GM12891 (cell line): ENCODE measurements at regions not wholly inside any gene's neighbourhood (a gene's known extent, or its start where the extent isn't known, plus 50 kb on each side); places are given as distances from the start of the nearest gene placed in this dataset.

Experiments used
- PAX5 ChIP-seq: IDR thresholded peaks from 2 replicates; pipeline ENCODE4 v1.6.1; 2011; ENCODE audit warnings: low read length, moderate library complexity, mild to moderate bottlenecking; ENCODE audit not compliant: insufficient read depth, severe bottlenecking
- POLR2A ChIP-seq: IDR thresholded peaks from 2 replicates; pipeline ENCODE4 v1.6.1; 2011; ENCODE audit warnings: low read depth, low read length, control low read depth
- POLR2AphosphoS5 ChIP-seq: IDR thresholded peaks from 2 replicates; pipeline ENCODE4 v1.6.1; 2011; ENCODE audit warnings: low read depth, low read length, control low read depth
- POU2F2 ChIP-seq: IDR thresholded peaks from 2 replicates; pipeline ENCODE4 v1.6.1; 2011; ENCODE audit warnings: low read depth, mild to moderate bottlenecking, control low read depth, low read length, moderate library complexity
- SPI1 ChIP-seq: IDR thresholded peaks from 2 replicates; pipeline ENCODE4 v1.6.1; 2011; ENCODE audit warnings: low read depth, low read length, control low read depth
- TAF1 ChIP-seq: IDR thresholded peaks from 2 replicates; pipeline ENCODE4 v1.6.1; 2011; ENCODE audit warnings: low read depth, low read length, control low read depth

- TF ChIP-seq POU2F2 (no peak), SPI1 (no peak), POLR2A (no peak), TAF1 (no peak), POLR2AphosphoS5 (no peak), PAX5 (no peak)
These were observed 275.0 kb upstream of the KYNU start for GRCh38 chr2:142602418-142602989.
